Gastrocnemius medialis (tissue), 4 donors: ENCODE measurements at regions not wholly inside any gene's neighbourhood (a gene's known extent, or its start where the extent isn't known, plus 50 kb on each side); places are given as distances from the start of the nearest gene placed in this dataset.

Source experiments
- ATAC-seq, 2 donors: fragments of 150-250 bp; one replicate each; pipeline ENCODE4 v1.9.1; 2016
- DNase-seq, 2 donors: peaks; one replicate each; pipeline ENCODE4 v3.0.0-alpha.2; 2019
- H3K27ac ChIP-seq, 4 donors: fragments of 200-600 bp; sonication (generic); 1 replicate in 1 of 4; 2 replicates in 3 of 4; pipeline ENCODE4 v1.5.1; 2016 to 2018; ENCODE audit warnings: mild to moderate bottlenecking in 2 of 4, moderate library complexity in 1 of 4
- H3K27me3 ChIP-seq, 3 donors: fragments of 200-600 bp; sonication (generic) in 2 of 3; 1 replicate in 1 of 3; 2 replicates in 2 of 3; pipeline versions ENCODE4 v1.5.1 to v1.6.0; 2016 to 2019; ENCODE audit warnings: mild to moderate bottlenecking in 1 of 3, moderate library complexity in 1 of 3
- H3K36me3 ChIP-seq, 2 donors: fragments of 200-600 bp; sonication (generic) in 1 of 2; one replicate each; pipeline ENCODE4 v1.5.1; 2017 to 2018
- H3K4me1 ChIP-seq, 2 donors: fragments of 200-600 bp; sonication (generic) in 1 of 2; one replicate each; pipeline ENCODE4 v1.5.1; 2016 to 2017; ENCODE audit warnings: mild to moderate bottlenecking in 2 of 2
- H3K4me3 ChIP-seq, 4 donors: fragments of 200-600 bp; sonication (generic) in 3 of 4; 1 replicate in 1 of 4; 2 replicates in 3 of 4; pipeline ENCODE4 v1.5.1; 2016 to 2019; ENCODE audit warnings: mild to moderate bottlenecking in 2 of 4
- H3K9me3 ChIP-seq, 3 donors: fragments of 200-600 bp; sonication (generic) in 2 of 3; 1 replicate in 1 of 3; 2 replicates in 2 of 3; pipeline ENCODE4 v1.5.1; 2016 to 2019
- POLR2A ChIP-seq, 2 donors: fragments of 450-650 bp; IDR thresholded peaks; one replicate each; pipeline ENCODE4 v1.6.1; 2017; ENCODE audit warnings: antibody characterized with exemption in 2 of 2, mild to moderate bottlenecking in 2 of 2, moderate library complexity in 2 of 2
- in situ Hi-C, 4 donors: fragments of 200-750 bp; cut with MboI; loops; one replicate each; pipeline versions ENCODE4 v1.15.0 to v1.8.0; 2017; ENCODE audit warnings: low sequenced_read_pairs in 4 of 4
- intact Hi-C: fragments of 100-400 bp; cut with DNase I; formaldehyde crosslinking; loops from one replicate; pipeline ENCODE4 v1.15.1; 2023; ENCODE audit warnings: low total_unique reads
- TF ChIP-seq, protein P1 (sequence below), 5 experiments: fragments of 450-650 bp in 3 of 5; fragments of 200-600 bp in 2 of 5; sonication (generic) in 2 of 5; IDR thresholded peaks in 4 of 5; conservative IDR thresholded peaks in 1 of 5; 1 replicate in 4 of 5; 2 replicates in 1 of 5; pipeline ENCODE4 v1.5.1; 2016 to 2019; ENCODE audit warnings: antibody characterized with exemption in 5 of 5, mild to moderate bottlenecking in 3 of 5, moderate library complexity in 3 of 5

GRCh38 chr2:20147351-20147750 is 77.6 kb downstream of the SDC1 start:
- no peak for ATAC-seq
- no peak overlapping the region for H3K4me3 ChIP-seq
- no peak overlapping the region for H3K27ac ChIP-seq
- no peaks in the 10 kb centered on the region for H3K36me3 ChIP-seq
- peaks cover 0 to 5% of the 10 kb centered on the region in 2 donors for H3K4me1 ChIP-seq
- DNase-seq: no peak
- in situ Hi-C loops: no loop called here
- H3K9me3 ChIP-seq: no peaks in the 10 kb centered on the region
- TF ChIP-seq POLR2A (IDR thresholded peaks at IDR 0.05): no peak
- TF ChIP-seq, protein P1, sequence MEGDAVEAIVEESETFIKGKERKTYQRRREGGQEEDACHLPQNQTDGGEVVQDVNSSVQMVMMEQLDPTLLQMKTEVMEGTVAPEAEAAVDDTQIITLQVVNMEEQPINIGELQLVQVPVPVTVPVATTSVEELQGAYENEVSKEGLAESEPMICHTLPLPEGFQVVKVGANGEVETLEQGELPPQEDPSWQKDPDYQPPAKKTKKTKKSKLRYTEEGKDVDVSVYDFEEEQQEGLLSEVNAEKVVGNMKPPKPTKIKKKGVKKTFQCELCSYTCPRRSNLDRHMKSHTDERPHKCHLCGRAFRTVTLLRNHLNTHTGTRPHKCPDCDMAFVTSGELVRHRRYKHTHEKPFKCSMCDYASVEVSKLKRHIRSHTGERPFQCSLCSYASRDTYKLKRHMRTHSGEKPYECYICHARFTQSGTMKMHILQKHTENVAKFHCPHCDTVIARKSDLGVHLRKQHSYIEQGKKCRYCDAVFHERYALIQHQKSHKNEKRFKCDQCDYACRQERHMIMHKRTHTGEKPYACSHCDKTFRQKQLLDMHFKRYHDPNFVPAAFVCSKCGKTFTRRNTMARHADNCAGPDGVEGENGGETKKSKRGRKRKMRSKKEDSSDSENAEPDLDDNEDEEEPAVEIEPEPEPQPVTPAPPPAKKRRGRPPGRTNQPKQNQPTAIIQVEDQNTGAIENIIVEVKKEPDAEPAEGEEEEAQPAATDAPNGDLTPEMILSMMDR (IDR thresholded peaks at IDR 0.05 in 4 of 5, conservative IDR thresholded peaks at IDR 0.05 in 1 of 5): no peak
- H3K27me3 ChIP-seq: no peaks in the 10 kb centered on the region
- intact Hi-C loops: loop anchor here (10.0 kb wide), 1 partner anchor 77 kb away; the partner anchor contains the start of gene SDC1

DNA sequence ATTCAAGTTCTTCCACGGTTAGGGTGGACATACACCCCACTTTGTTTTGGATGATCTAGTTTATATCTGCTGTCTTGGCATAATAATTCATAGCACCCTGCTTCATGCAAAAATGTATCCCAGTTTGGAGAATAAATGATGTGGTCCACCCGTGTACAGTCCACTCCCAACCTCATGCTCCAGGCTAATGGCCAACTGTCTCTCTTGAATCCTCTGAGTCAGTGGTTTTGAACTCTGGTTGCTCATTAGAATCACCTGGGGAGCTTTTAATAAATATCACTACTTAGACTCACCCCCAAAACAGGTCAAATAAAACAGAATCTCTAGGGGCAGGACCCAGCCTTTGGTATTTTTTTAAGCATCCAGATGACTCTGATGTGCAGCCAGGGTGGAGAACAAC is 78.5 kb downstream of the SDC1 start:
- Histone ChIP-seq H3K4me1 (peaks cover 0 to 5% of the 10 kb centered on the region in 2 donors), H3K36me3 (no peaks in the 10 kb centered on the region), H3K9me3 (no peaks in the 10 kb centered on the region), H3K27ac (no peak overlapping the region), H3K4me3 (no peak overlapping the region), H3K27me3 (no peaks in the 10 kb centered on the region)
- in situ Hi-C loops (no loop called here), intact Hi-C loops (loop anchor here (10.0 kb wide), 1 partner anchor 78 kb away; the partner anchor contains the start of gene SDC1)
- no peak for TF ChIP-seq POLR2A (IDR thresholded peaks at IDR 0.05)
- TF ChIP-seq, protein P1 (IDR thresholded peaks at IDR 0.05 in 4 of 5, conservative IDR thresholded peaks at IDR 0.05 in 1 of 5): no peak
- DNase-seq (no peak), ATAC-seq (no peak)

DNA sequence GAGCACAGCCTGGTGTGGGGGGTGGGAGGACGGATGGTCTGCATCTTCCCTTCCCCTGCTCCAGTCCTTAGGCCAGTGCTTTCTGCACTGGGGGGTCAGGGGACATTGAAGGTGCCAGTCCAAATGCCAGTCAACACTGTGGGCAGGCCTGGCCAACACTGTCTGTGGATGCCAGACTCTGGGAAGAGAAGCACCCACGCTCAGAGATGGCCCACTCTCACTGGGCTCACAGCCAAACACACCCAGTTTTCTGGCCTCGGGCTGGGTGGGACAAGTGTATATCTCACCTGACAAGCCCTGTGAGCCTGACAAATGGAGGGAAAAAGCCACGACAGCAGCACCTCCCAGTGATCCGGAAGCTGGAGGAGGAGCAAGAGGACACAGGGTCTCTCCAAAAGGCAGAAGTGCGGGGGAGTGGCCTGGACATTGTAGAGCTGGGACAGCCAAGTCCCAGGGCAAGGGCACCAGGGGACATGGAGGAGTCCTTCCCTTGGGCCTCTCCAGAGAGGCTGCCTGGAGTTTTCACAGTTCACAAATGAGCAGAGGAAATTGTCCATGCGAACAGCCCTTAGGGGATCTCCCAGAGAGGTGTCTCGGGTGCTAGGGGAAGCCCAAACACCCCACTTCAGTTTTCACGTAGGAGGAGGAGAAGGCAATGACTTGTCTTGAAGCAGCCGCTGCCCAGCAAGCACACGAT is 79.3 kb downstream of the SDC1 start:
- Histone ChIP-seq H3K9me3 (no peaks in the 10 kb centered on the region), H3K4me1 (peaks cover 0 to 5% of the 10 kb centered on the region in 2 donors), H3K36me3 (no peaks in the 10 kb centered on the region), H3K27ac (no peak overlapping the region), H3K27me3 (no peaks in the 10 kb centered on the region), H3K4me3 (no peak overlapping the region)
- in situ Hi-C loops: no loop called here
- intact Hi-C loops: loop anchor here (10.0 kb wide), 1 partner anchor 79 kb away; the partner anchor contains the start of gene SDC1
- no peak for DNase-seq
- TF ChIP-seq POLR2A (IDR thresholded peaks at IDR 0.05): no peak
- TF ChIP-seq, protein P1 (IDR thresholded peaks at IDR 0.05 in 4 of 5, conservative IDR thresholded peaks at IDR 0.05 in 1 of 5): no peak
- no peak for ATAC-seq

GRCh38 chr2:20144861-20145260 is 80.1 kb downstream of the SDC1 start:
- Histone ChIP-seq H3K4me3 (no peak overlapping the region), H3K36me3 (no peaks in the 10 kb centered on the region)

More at GRCh38 chr2:20144861-20145260, 80.1 kb downstream of the SDC1 start:
- H3K4me1 ChIP-seq: peaks cover 0 to 5% of the 10 kb centered on the region in 2 donors
- H3K27ac ChIP-seq: no peak overlapping the region
- in situ Hi-C loops: no loop called here
- intact Hi-C loops: loop anchor here (10.0 kb wide), 1 partner anchor 80 kb away; the partner anchor contains the start of gene SDC1
- no peak for DNase-seq
- H3K27me3 ChIP-seq: no peaks in the 10 kb centered on the region
- no peak for ATAC-seq
- TF ChIP-seq, protein P1 (IDR thresholded peaks at IDR 0.05 in 4 of 5, conservative IDR thresholded peaks at IDR 0.05 in 1 of 5): no peak
- no peak for TF ChIP-seq POLR2A (IDR thresholded peaks at IDR 0.05)
- H3K9me3 ChIP-seq: no peaks in the 10 kb centered on the region
